SK-N-SH (cell line): ENCODE measurements at regions not wholly inside any gene's neighbourhood (a gene's known extent, or its start where the extent isn't known, plus 50 kb on each side); places are given as distances from the start of the nearest gene placed in this dataset.

ENCODE experiments used
- CTCF ChIA-PET: fragments of 300-600, 350-600 bp; formaldehyde crosslinking; extraction: SDS; loops from one replicate; lab custom pipeline; 2021; lab: Yijun Ruan, JAX
- POLR2A ChIA-PET: fragments of 350-600 bp; sonication (Branson Sonifier 250); formaldehyde crosslinking; extraction: SDS; loops from one replicate; lab custom pipeline; 2020; ENCODE audit warnings: antibody characterized with exemption, inconsistent platforms; lab: Yijun Ruan, JAX
- DNase-seq: peaks from one replicate; pipeline ENCODE4 v3.0.0; 2012
- H2AFZ ChIP-seq: fragments of 200-600 bp; sonication (generic); 2 replicates; pipeline ENCODE4 v1.8.1; 2016; ENCODE audit warnings: antibody characterized with exemption, mild to moderate bottlenecking, low read depth
- H3F3A ChIP-seq: fragments of 200-600 bp; sonication (generic); replicated peaks from 2 replicates; pipeline ENCODE3; 2016; ENCODE audit warnings: antibody characterized with exemption, mild to moderate bottlenecking; ENCODE audit not compliant: insufficient read depth
- H3K27ac ChIP-seq, 2 experiments: fragments of 200-500 bp in 1 of 2; fragments of 200-600 bp in 1 of 2; sonication (Bioruptor generic) in 1 of 2; sonication (generic), shearing (Covaris generic) in 1 of 2; 2 replicates each; pipeline versions ENCODE4 v1.5.1 to v1.6.1; 2014 to 2016; ENCODE audit warnings: low read depth in 2 of 2, inconsistent platforms in 1 of 2, low read length in 1 of 2, mild to moderate bottlenecking in 1 of 2, mixed read lengths in 1 of 2
- H3K27me3 ChIP-seq: fragments of 200-600 bp; sonication (generic), shearing (Covaris generic); 2 replicates; pipeline ENCODE4 v1.6.1; 2016; ENCODE audit warnings: mixed run types; ENCODE audit not compliant: insufficient read depth
- H3K36me3 ChIP-seq, 2 experiments: fragments of 200-500 bp in 1 of 2; fragments of 200-600 bp in 1 of 2; sonication (Bioruptor generic) in 1 of 2; sonication (generic) in 1 of 2; replicated peaks in 1 of 2; 2 replicates each; pipeline versions ENCODE3 to v1.5.1; 2014 to 2016; ENCODE audit warnings: low read length in 1 of 2, mild to moderate bottlenecking in 1 of 2; ENCODE audit not compliant: insufficient read depth in 2 of 2, control insufficient read depth in 1 of 2
- H3K4me1 ChIP-seq, 2 experiments: fragments of 200-500 bp in 1 of 2; fragments of 200-600 bp in 1 of 2; sonication (Bioruptor generic) in 1 of 2; sonication (generic), shearing (Covaris generic) in 1 of 2; 2 replicates each; pipeline versions ENCODE4 v1.5.1 to v1.6.1; 2014 to 2016; ENCODE audit warnings: low read depth in 1 of 2, low read length in 1 of 2, mixed run types in 1 of 2; ENCODE audit not compliant: insufficient read depth in 2 of 2, control insufficient read depth in 1 of 2
- H3K4me2 ChIP-seq: fragments of 200-600 bp; sonication (generic), shearing (Covaris generic); 2 replicates; pipeline ENCODE4 v1.6.1; 2017; ENCODE audit warnings: mixed run types
- H3K4me3 ChIP-seq, 2 experiments: fragments of 200-500 bp in 1 of 2; fragments of 200-600 bp in 1 of 2; sonication (Bioruptor generic) in 1 of 2; sonication (generic), shearing (Covaris generic) in 1 of 2; 2 replicates each; pipeline versions ENCODE4 v1.5.1 to v1.8.1; 2014 to 2016; ENCODE audit warnings: low read depth in 2 of 2, inconsistent platforms in 1 of 2, low read length in 1 of 2, mild to moderate bottlenecking in 1 of 2, mixed read lengths in 1 of 2, moderate library complexity in 1 of 2
- H3K79me2 ChIP-seq: fragments of 200-600 bp; sonication (generic); 2 replicates; pipeline ENCODE4 v1.8.1; 2017; ENCODE audit warnings: mild to moderate bottlenecking; ENCODE audit not compliant: insufficient read depth
- H3K9ac ChIP-seq: fragments of 200-600 bp; sonication (generic); 2 replicates; pipeline ENCODE4 v1.6.1; 2017; ENCODE audit warnings: mixed run types
- H3K9me2 ChIP-seq: fragments of 200-600 bp; sonication (generic); 2 replicates; pipeline ENCODE4 v1.6.1; 2017; ENCODE audit warnings: mixed run types
- H3K9me3 ChIP-seq: fragments of 200-600 bp; sonication (generic); 2 replicates; pipeline ENCODE4 v1.6.1; 2017; ENCODE audit warnings: mixed run types, mild to moderate bottlenecking, moderate library complexity
- H4K20me1 ChIP-seq: fragments of 200-600 bp; sonication (generic); 2 replicates; pipeline ENCODE4 v1.6.1; 2017; ENCODE audit warnings: mild to moderate bottlenecking, mixed run types; ENCODE audit not compliant: insufficient read depth
- ELF1 ChIP-seq: IDR thresholded peaks from 2 replicates; pipeline ENCODE4 v1.4.0; 2012
- FOSL2 ChIP-seq: IDR thresholded peaks from 2 replicates; pipeline ENCODE4 v1.4.0; 2012; ENCODE audit warnings: low read depth, mild to moderate bottlenecking, moderate library complexity, borderline replicate concordance
- FOXJ3 ChIP-seq: sonication (generic); formaldehyde crosslinking; IDR thresholded peaks from 2 replicates; pipeline ENCODE4 v1.5.1; 2020; ENCODE audit warnings: mild to moderate bottlenecking, missing genetic modification reagents
- NRF1 ChIP-seq: IDR thresholded peaks from 2 replicates; pipeline ENCODE4 v1.6.1; 2012; ENCODE audit warnings: low read depth, mild to moderate bottlenecking, low read length
- PBX3 ChIP-seq: IDR thresholded peaks from 2 replicates; pipeline ENCODE4; 2012
- RAD21 ChIP-seq: IDR thresholded peaks from 2 replicates; pipeline ENCODE4 v1.6.1; 2012; ENCODE audit warnings: mild to moderate bottlenecking, low read length
- RFX5 ChIP-seq: IDR thresholded peaks from 2 replicates; pipeline ENCODE4 v1.6.1; 2012; ENCODE audit warnings: mild to moderate bottlenecking, improper control_type of control experiment, low read length
- RXRA ChIP-seq: IDR thresholded peaks from 2 replicates; pipeline ENCODE4 v1.4.0; 2012; ENCODE audit warnings: low read depth, mild to moderate bottlenecking, borderline replicate concordance
- SIN3A ChIP-seq: IDR thresholded peaks from 2 replicates; pipeline ENCODE4 v1.6.1; 2012; ENCODE audit warnings: low read depth, mild to moderate bottlenecking, low read length, moderate library complexity, borderline replicate concordance
- TCF12 ChIP-seq: IDR thresholded peaks from 2 replicates; pipeline ENCODE4 v1.4.0; 2012
- USF1 ChIP-seq: IDR thresholded peaks from 2 replicates; pipeline ENCODE4 v1.4.0; 2012; ENCODE audit warnings: low read depth, borderline replicate concordance
- YY1 ChIP-seq: IDR thresholded peaks from 2 replicates; pipeline ENCODE4 v1.4.0; 2012; ENCODE audit warnings: low read depth, mild to moderate bottlenecking
- WGBS: methylation state at CpG from one replicate; pipeline ENCODE4 v1.1.6; 2017; ENCODE audit warnings: low lambda C conversion rate; 5-methylcytosine and 5-hydroxymethylcytosine counted together
- TF ChIP-seq, protein P1 (sequence below): IDR thresholded peaks from 2 replicates; pipeline ENCODE4 v1.4.0; 2012; ENCODE audit warnings: low read depth, borderline replicate concordance

- ChIA-PET POLR2A (no interaction called here), CTCF (no interaction called here)
- H3K4me3 ChIP-seq, result no peak overlapping the region
- no peaks in the 10 kb centered on the region for H3K9me2 ChIP-seq
- no peak for DNase-seq
- TF ChIP-seq SIN3A (no peak), ELF1 (no peak), RXRA (no peak), YY1 (no peak), PBX3 (no peak), RAD21 (no peak), FOSL2 (no peak), NRF1 (no peak), TCF12 (no peak), USF1 (no peak)
- TF ChIP-seq, protein P1, sequence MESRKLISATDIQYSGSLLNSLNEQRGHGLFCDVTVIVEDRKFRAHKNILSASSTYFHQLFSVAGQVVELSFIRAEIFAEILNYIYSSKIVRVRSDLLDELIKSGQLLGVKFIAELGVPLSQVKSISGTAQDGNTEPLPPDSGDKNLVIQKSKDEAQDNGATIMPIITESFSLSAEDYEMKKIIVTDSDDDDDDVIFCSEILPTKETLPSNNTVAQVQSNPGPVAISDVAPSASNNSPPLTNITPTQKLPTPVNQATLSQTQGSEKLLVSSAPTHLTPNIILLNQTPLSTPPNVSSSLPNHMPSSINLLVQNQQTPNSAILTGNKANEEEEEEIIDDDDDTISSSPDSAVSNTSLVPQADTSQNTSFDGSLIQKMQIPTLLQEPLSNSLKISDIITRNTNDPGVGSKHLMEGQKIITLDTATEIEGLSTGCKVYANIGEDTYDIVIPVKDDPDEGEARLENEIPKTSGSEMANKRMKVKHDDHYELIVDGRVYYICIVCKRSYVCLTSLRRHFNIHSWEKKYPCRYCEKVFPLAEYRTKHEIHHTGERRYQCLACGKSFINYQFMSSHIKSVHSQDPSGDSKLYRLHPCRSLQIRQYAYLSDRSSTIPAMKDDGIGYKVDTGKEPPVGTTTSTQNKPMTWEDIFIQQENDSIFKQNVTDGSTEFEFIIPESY, result no peak
- no peaks in the 10 kb centered on the region for H3K27me3 ChIP-seq
- WGBS, result 0% methylated on average over 1 of the region's 1 CpG
- no peak overlapping the region for H2AFZ ChIP-seq
- no peaks in the 10 kb centered on the region for H3F3A ChIP-seq
- H3K9ac ChIP-seq, result no peak overlapping the region
- H3K79me2 ChIP-seq, result no peaks in the 10 kb centered on the region
- no peaks in the 10 kb centered on the region for H3K9me3 ChIP-seq
- H3K4me2 ChIP-seq, result no peak overlapping the region
- no peaks in the 10 kb centered on the region for H3K36me3 ChIP-seq
- H3K4me1 ChIP-seq, result no peaks in the 10 kb centered on the region
- H3K27ac ChIP-seq, result no peak overlapping the region
- no peaks in the 10 kb centered on the region for H4K20me1 ChIP-seq
These were observed 127.1 kb upstream of the DCAF8L1 start for GRCh38 chrX:28108186-28108945.

GRCh38 chrX:28099166-28099565, 117.9 kb upstream of the DCAF8L1 start:
- Histone ChIP-seq H3K79me2 (no peaks in the 10 kb centered on the region), H3K4me1 (no peaks in the 10 kb centered on the region), H2AFZ (no peak overlapping the region), H3K9me3 (no peaks in the 10 kb centered on the region), H4K20me1 (no peaks in the 10 kb centered on the region)
- no peak for TF ChIP-seq RFX5
- TF ChIP-seq, protein P1, result no peak
- no peak for TF ChIP-seq FOXJ3
- TF ChIP-seq RAD21, result no peak
- TF ChIP-seq, all 33 proteins: peak for 0
- WGBS, result 2% methylated on average over 3 of the region's 3 CpGs
- Histone ChIP-seq H3K4me2 (no peak overlapping the region), H3K27me3 (no peaks in the 10 kb centered on the region), H3K4me3 (no peak overlapping the region), H3K9ac (no peak overlapping the region), H3K36me3 (no peaks in the 10 kb centered on the region), H3F3A (no peaks in the 10 kb centered on the region), H3K9me2 (no peaks in the 10 kb centered on the region), H3K27ac (no peak overlapping the region)
- DNase-seq, result no peak
- CTCF ChIA-PET, result no interaction called here
- POLR2A ChIA-PET, result no interaction called here
